ENCODE measurements at regions not wholly inside any gene's neighbourhood (a gene's known extent, or its start where the extent isn't known, plus 50 kb on each side); places are given as distances from the start of the nearest gene placed in this dataset.
A peak's percentile ranks its signal among the peaks of the same experiment; 100 is the strongest.
"Not testable (repeated sequence)": the region's sequence is repeated elsewhere in the genome, so short reads cannot be mapped to it uniquely, and the experiment has no call there.

DNA sequence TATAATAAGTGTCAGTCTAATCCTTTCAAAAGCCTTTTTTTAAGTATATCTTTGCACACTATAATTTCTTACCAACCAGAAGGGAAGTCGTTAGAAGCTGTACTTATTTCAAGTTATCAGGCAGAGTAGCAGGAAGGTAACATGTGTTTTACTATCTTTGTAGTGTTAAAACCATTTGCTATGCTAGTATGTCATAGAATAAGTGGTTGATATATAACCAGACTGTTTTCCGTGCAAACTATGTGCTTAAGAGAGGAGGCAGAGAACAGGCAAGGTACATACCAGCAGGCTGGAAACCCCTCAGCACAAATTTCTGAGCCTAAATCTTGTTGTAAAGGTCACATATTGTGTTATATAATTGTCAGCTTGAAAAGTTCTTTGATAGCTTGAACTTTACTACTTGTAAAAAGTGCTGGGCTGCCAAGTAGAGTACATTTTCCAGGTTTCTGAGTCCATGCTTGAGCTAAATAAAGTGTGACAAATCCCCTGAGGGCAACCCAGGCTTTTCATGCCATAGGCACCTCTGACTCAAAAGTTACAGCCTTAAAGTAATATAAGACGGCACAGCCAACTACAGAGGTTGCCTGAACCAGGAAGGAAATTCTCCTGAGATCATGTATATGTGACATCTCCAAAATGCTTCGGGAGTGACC, 1297.4 kb downstream of the PCDH9 start:
- WGBS, 3 donors = 29 to 34% (median 32%) methylated on average over 4 of the region's 4 CpGs

DNA sequence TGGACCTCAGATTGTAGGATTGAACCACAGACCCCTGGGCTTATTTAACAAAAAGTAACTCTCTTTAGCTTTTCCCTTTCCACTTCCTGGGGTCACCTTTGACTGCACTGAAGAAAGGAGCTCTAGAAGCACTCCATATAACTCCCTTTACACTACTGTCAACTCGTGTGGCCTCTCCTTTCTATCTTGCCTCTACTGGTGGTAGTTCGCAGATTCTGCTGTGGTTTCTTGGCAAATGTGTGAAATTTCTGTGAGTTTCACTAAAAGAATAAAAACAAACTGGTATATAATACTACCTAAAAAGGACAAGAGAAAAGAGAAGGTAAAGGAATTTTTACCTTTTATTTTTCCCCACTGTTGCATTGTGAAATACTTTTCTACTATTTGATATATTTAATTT, 1298.1 kb downstream of the PCDH9 start:
- Histone ChIP-seq H3K27ac (no peak overlapping the region), H3K4me3 (no peak overlapping the region), H3K36me3 (ENCODE audit: insufficient read depth in 1 of 2, low read depth in 1 of 2) (no peaks in the 10 kb centered on the region), H3K4me1 (no peaks in the 10 kb centered on the region), H3K9me3 (no peaks in the 10 kb centered on the region), H3K27me3 (ENCODE audit: insufficient read depth in 3 of 3, low read length in 2 of 3) (no peaks in the 10 kb centered on the region)
- 71 to 79% (median 74%) methylated on average over 2 of the region's 2 CpGs for WGBS, 3 donors
- TF ChIP-seq, protein P1, sequence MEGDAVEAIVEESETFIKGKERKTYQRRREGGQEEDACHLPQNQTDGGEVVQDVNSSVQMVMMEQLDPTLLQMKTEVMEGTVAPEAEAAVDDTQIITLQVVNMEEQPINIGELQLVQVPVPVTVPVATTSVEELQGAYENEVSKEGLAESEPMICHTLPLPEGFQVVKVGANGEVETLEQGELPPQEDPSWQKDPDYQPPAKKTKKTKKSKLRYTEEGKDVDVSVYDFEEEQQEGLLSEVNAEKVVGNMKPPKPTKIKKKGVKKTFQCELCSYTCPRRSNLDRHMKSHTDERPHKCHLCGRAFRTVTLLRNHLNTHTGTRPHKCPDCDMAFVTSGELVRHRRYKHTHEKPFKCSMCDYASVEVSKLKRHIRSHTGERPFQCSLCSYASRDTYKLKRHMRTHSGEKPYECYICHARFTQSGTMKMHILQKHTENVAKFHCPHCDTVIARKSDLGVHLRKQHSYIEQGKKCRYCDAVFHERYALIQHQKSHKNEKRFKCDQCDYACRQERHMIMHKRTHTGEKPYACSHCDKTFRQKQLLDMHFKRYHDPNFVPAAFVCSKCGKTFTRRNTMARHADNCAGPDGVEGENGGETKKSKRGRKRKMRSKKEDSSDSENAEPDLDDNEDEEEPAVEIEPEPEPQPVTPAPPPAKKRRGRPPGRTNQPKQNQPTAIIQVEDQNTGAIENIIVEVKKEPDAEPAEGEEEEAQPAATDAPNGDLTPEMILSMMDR (IDR thresholded peaks at IDR 0.05) = no peak
- ATAC-seq = no peak
- DNase-seq = no peak
- intact Hi-C loops (cut with DNase I) = no loop called here

More for the DNA sequence above, 1297.4 kb downstream of the PCDH9 start:
- no peak overlapping the region for H3K4me3 ChIP-seq
- DNase-seq (no peak), ATAC-seq (no peak)
- TF ChIP-seq, protein P1 (IDR thresholded peaks at IDR 0.05) = no peak
- intact Hi-C loops (cut with DNase I) = no loop called here
- H3K4me1 ChIP-seq = no peaks in the 10 kb centered on the region
- no peak overlapping the region for H3K27ac ChIP-seq
- no peaks in the 10 kb centered on the region for H3K27me3 ChIP-seq (ENCODE audit: insufficient read depth in 3 of 3, low read length in 2 of 3)
- H3K36me3 ChIP-seq (ENCODE audit: insufficient read depth in 1 of 2, low read depth in 1 of 2) = no peaks in the 10 kb centered on the region
- H3K9me3 ChIP-seq = no peaks in the 10 kb centered on the region

DNA sequence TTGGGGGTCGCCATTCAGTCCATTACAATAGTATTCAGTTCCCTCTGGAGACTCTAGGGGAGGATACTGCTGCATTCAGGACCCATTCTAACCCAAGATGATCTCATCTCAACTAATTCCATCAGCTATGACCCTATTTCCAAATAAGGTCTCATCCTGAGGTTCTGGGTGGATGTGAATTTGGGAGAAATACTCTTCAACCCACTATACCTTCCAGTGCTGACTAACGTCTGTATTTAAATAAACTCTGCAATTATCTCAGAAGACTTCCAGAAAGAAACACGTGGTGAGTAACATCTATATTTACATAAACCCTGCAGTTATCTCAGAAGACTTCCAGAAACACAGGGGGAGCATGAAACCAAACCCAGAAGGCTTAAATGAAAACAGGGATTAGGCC, 1300.7 kb downstream of the PCDH9 start:
- TF ChIP-seq, protein P1 (IDR thresholded peaks at IDR 0.05) = no peak
- DNase-seq (no peak), ATAC-seq (no peak)
- no peaks in the 10 kb centered on the region for H3K27me3 ChIP-seq (ENCODE audit: insufficient read depth in 3 of 3, low read length in 2 of 3)
- no peaks in the 10 kb centered on the region for H3K36me3 ChIP-seq (ENCODE audit: insufficient read depth in 1 of 2, low read depth in 1 of 2)
- no peaks in the 10 kb centered on the region for H3K4me1 ChIP-seq
- H3K9me3 ChIP-seq = no peaks in the 10 kb centered on the region
- 80 to 84% (median 83%) methylated on average over 3 of the region's 3 CpGs for WGBS, 3 donors
- H3K4me3 ChIP-seq = no peak overlapping the region
- no peak overlapping the region for H3K27ac ChIP-seq
- intact Hi-C loops (cut with DNase I) = no loop called here

DNA sequence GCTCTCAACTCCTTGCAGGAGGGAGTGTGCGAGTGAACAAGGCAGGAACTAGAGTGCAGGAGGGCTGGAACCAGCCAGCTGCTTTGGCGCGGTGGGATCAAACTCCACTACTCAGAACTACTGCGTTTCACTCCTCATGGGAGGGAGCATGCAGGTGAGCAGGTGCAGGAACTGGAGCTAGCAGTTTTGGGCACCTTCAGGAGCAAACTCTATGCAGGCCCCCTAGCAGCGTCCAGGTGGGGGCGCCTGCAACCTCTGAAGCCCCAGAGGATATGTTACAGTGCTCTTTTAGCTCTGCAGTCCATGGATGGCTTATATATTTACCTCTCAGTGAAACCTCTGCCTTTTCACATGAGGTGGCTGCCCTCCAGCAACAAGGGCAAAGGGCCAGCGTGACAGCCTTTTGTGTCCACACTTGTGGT, 1303.4 kb downstream of the PCDH9 start:
- intact Hi-C loops (cut with DNase I) = no loop called here
- ATAC-seq (peak in 2 of 4 donors; percentile 28 to 50), DNase-seq (peak in 1 of 2 donors; percentile 28)
- Histone ChIP-seq H3K36me3 (ENCODE audit: insufficient read depth in 1 of 2, low read depth in 1 of 2) (no peaks in the 10 kb centered on the region), H3K4me3 (no peak overlapping the region), H3K4me1 (no peaks in the 10 kb centered on the region), H3K27me3 (ENCODE audit: insufficient read depth in 3 of 3, low read length in 2 of 3) (no peaks in the 10 kb centered on the region), H3K9me3 (no peaks in the 10 kb centered on the region), H3K27ac (no peak overlapping the region)
- TF ChIP-seq, protein P1 (IDR thresholded peaks at IDR 0.05) = no peak
- 19 to 22% (median 20%) methylated on average over 7 of the region's 7 CpGs for WGBS, 3 donors

DNA sequence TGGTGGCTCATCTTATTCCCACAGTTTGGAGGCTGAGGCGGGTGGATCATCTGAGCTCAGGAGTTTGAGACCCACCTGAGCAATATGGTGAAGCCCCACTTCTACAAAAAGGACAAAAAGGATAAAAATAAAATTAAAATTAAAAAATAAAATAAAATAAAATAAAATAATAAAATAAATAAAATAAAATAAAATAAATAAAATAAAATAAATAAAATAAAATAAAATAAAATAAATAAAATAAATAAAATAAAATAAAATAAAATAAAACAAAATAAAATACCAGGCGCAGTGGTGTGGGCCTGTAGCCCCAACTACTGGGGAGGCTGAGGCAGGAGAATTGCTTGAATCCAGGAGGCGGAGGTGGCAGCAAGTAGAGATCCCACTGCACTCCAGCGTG, 1307.3 kb downstream of the PCDH9 start:
- WGBS, 3 donors = 80 to 96% (median 94%) methylated on average over 4 of the region's 4 CpGs
- H3K36me3 ChIP-seq (ENCODE audit: insufficient read depth in 1 of 2, low read depth in 1 of 2); H3K27ac ChIP-seq; H3K4me1 ChIP-seq; H3K27me3 ChIP-seq (ENCODE audit: insufficient read depth in 3 of 3, low read length in 2 of 3); ATAC-seq; DNase-seq; H3K9me3 ChIP-seq; H3K4me3 ChIP-seq; intact Hi-C loops (cut with DNase I): not testable (repeated sequence)

Data from psoas muscle (tissue), 7 donors.